Hepatocyte (in vitro differentiated cells): ENCODE measurements at regions not wholly inside any gene's neighbourhood (a gene's known extent, or its start where the extent isn't known, plus 50 kb on each side); places are given as distances from the start of the nearest gene placed in this dataset.
A peak's percentile ranks its signal among the peaks of the same experiment; 100 is the strongest.

Source experiments
- DNase-seq: peaks from one replicate; pipeline ENCODE4 v3.0.0-alpha.2; 2016; ENCODE audit warnings: low spot score
- H2AFZ ChIP-seq: fragments of 200-600 bp; sonication (generic); 2 replicates; pipeline ENCODE4 v1.6.0; 2016; ENCODE audit warnings: antibody characterized with exemption, mild to moderate bottlenecking
- H3K27ac ChIP-seq: fragments of 200-600 bp; sonication (generic); 2 replicates; pipeline ENCODE4 v1.5.1; 2016; ENCODE audit warnings: mild to moderate bottlenecking
- H3K27me3 ChIP-seq: fragments of 200-600 bp; sonication (generic); 2 replicates; pipeline ENCODE4 v1.6.1; 2016
- H3K36me3 ChIP-seq: fragments of 200-600 bp; sonication (generic); replicated peaks from 2 replicates; pipeline ENCODE4 v1.5.1; 2016; ENCODE audit warnings: low read depth; ENCODE audit not compliant: insufficient read depth
- H3K4me1 ChIP-seq: fragments of 200-600 bp; sonication (generic); 2 replicates; pipeline ENCODE4 v1.5.1; 2016; ENCODE audit warnings: mild to moderate bottlenecking, moderate library complexity; ENCODE audit not compliant: insufficient read depth
- H3K4me2 ChIP-seq: fragments of 200-600 bp; sonication (generic); 2 replicates; pipeline ENCODE4 v1.6.0; 2016
- H3K4me3 ChIP-seq: fragments of 200-600 bp; sonication (generic); 2 replicates; pipeline ENCODE4 v1.5.1; 2016; ENCODE audit warnings: mild to moderate bottlenecking
- H3K79me2 ChIP-seq: fragments of 200-600 bp; sonication (generic); 2 replicates; pipeline ENCODE4 v1.6.0; 2017; ENCODE audit warnings: mild to moderate bottlenecking
- H3K9me2 ChIP-seq: fragments of 200-600 bp; sonication (generic); replicated peaks from 2 replicates; pipeline ENCODE4 v1.6.0; 2017; ENCODE audit warnings: mild to moderate bottlenecking; ENCODE audit not compliant: insufficient read depth
- H3K9me3 ChIP-seq: fragments of 200-600 bp; sonication (generic); 2 replicates; pipeline ENCODE4 v1.5.1; 2016; ENCODE audit warnings: low read depth, mild to moderate bottlenecking
- H4K20me1 ChIP-seq: fragments of 200-600 bp; sonication (generic); 2 replicates; pipeline ENCODE4 v1.6.0; 2016; ENCODE audit warnings: mild to moderate bottlenecking; ENCODE audit not compliant: insufficient read depth, poor library complexity, severe bottlenecking
- CTCF ChIP-seq: fragments of 200-600 bp; sonication (generic); IDR thresholded peaks from 2 replicates; pipeline ENCODE4 v1.5.1; 2016; ENCODE audit warnings: antibody characterized with exemption, mild to moderate bottlenecking; ENCODE audit not compliant: poor library complexity
- EZH2 ChIP-seq: fragments of 200-600 bp; sonication (generic); IDR thresholded peaks from 2 replicates; pipeline ENCODE4 v1.6.1; 2016; ENCODE audit warnings: antibody characterized with exemption, mild to moderate bottlenecking, borderline replicate concordance
- EZH2phosphoT487 ChIP-seq: fragments of 200-600 bp; sonication (generic); IDR thresholded peaks from one replicate; pipeline ENCODE4 v1.6.1; 2018; ENCODE audit warnings: antibody characterized with exemption, mild to moderate bottlenecking, low read depth, moderate library complexity; ENCODE audit not compliant: unreplicated experiment, severe bottlenecking
- WGBS: methylation state at CpG from one replicate; pipeline ENCODE4 v1.1.6; 2016; ENCODE audit warnings: low lambda C conversion rate; ENCODE audit errors: missing lambda C conversion rate; 5-methylcytosine and 5-hydroxymethylcytosine counted together

GRCh38 chr3:25293736-25294135 lies 134.3 kb upstream of the RARB start:
- Histone ChIP-seq H3K4me2 (no peak overlapping the region), H3K79me2 (no peaks in the 10 kb centered on the region), H3K4me3 (no peak overlapping the region), H3K9me2 (no peaks in the 10 kb centered on the region), H3K27ac (peak overlapping the region; percentile 45), H2AFZ (no peak overlapping the region), H4K20me1 (no peaks in the 10 kb centered on the region), H3K27me3 (no peaks in the 10 kb centered on the region), H3K36me3 (no peaks in the 10 kb centered on the region), H3K9me3 (no peaks in the 10 kb centered on the region), H3K4me1 (peaks cover 22% of the 10 kb centered on the region)
- DNase-seq: peak; percentile 7
- WGBS: 73% methylated on average over 5 of the region's 5 CpGs
- TF ChIP-seq CTCF: no peak
- TF ChIP-seq EZH2phosphoT487: no peak
- TF ChIP-seq EZH2: no peak

DNA sequence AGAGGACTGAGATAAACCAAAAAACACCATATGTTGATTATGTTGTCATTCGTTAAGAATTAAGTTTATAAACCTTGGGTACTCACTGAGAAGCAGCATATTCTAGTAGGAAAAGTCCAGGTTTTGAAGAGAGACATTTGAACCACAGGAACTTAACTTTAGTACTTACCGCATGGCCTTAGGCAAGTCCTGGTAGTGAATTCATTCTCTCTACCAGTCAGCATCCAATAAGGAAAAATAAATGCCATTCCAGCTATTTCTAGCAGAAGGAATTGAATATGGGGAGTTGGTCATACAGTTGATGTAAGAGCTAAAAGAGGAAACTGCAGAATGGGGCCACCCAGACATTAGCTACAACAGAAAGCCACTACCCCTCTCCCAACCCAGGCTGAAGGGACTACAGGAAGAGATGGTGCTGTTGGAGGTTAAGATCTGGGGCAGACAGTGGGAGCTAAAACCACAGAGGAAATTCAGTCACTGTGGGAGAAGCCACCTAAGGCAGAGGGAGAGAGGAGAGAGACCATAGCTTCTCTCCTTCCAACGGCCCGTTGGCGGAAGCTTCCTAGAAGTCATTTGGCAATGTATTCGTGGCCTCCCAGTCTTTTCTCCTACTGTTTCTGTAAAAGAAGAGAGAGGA lies 133.8 kb upstream of the RARB start:
- Histone ChIP-seq H3K4me1 (peaks cover 22% of the 10 kb centered on the region), H3K79me2 (no peaks in the 10 kb centered on the region), H3K4me2 (no peak overlapping the region), H4K20me1 (no peaks in the 10 kb centered on the region), H3K9me2 (no peaks in the 10 kb centered on the region), H3K27ac (peak overlapping the region; percentile 45), H3K4me3 (no peak overlapping the region), H2AFZ (no peak overlapping the region), H3K9me3 (no peaks in the 10 kb centered on the region), H3K27me3 (no peaks in the 10 kb centered on the region), H3K36me3 (no peaks in the 10 kb centered on the region)
- TF ChIP-seq EZH2phosphoT487 (no peak), EZH2 (no peak), CTCF (no peak)
- WGBS: 87% methylated on average over 6 of the region's 6 CpGs
- DNase-seq: no peak

DNA sequence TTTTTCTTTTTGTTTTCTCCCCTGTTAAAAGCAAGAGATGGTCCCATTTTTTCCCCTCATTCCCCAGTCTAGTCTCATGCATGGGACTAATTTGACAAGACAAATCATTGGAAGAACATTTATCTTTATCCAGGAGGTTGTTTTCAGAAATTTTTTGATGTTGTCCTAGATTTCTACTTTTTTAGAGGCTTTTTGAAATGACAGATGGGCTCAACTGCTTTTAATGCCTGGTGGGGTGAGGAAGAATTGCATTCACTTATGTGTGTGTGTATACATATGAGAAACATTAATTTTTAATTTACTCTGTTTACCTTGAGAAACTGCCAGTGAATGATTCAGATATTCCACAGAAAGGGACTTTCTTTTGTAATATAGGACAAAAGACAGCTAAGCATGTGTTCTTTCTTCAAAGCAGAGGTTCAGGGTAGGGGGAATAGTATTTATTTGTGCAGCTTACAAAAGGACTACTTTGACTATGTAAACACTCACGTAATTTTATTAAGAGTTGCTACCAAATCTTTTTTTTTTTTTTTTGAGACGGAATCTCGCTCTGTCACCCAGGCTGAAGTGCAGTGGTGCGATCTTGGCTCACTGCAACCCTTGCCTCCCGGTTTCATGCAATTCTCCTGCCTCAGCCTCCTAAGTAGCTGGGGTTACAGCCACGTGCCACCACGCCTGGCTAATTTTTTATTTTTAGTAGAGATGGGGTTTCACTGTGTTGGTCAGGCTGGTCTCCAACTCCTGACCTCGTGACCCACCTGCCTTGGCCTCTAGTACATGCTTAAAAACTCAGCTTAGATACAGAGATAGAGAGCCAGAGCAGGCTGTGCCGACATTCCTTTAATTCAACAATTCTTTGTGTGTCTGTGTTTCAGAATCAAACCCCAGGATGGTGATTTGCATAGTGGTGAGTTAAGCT lies 130.1 kb upstream of the RARB start:
- no peak for DNase-seq
- no peaks in the 10 kb centered on the region for H3K9me3 ChIP-seq
- no peak overlapping the region for H3K4me3 ChIP-seq
- TF ChIP-seq EZH2 (no peak), EZH2phosphoT487 (no peak), CTCF (no peak)
- no peaks in the 10 kb centered on the region for H3K27me3 ChIP-seq
- H3K36me3 ChIP-seq: no peaks in the 10 kb centered on the region
- 71% methylated on average over 9 of the region's 9 CpGs for WGBS
- H3K27ac ChIP-seq: no peak overlapping the region
- no peak overlapping the region for H2AFZ ChIP-seq
- no peaks in the 10 kb centered on the region for H3K79me2 ChIP-seq
- H3K4me2 ChIP-seq: no peak overlapping the region
- peaks cover 2% of the 10 kb centered on the region for H3K4me1 ChIP-seq
- H3K9me2 ChIP-seq: no peaks in the 10 kb centered on the region
- no peaks in the 10 kb centered on the region for H4K20me1 ChIP-seq
